ENCODE measurements at regions not wholly inside any gene's neighbourhood (a gene's known extent, or its start where the extent isn't known, plus 50 kb on each side); places are given as distances from the start of the nearest gene placed in this dataset.

DNA sequence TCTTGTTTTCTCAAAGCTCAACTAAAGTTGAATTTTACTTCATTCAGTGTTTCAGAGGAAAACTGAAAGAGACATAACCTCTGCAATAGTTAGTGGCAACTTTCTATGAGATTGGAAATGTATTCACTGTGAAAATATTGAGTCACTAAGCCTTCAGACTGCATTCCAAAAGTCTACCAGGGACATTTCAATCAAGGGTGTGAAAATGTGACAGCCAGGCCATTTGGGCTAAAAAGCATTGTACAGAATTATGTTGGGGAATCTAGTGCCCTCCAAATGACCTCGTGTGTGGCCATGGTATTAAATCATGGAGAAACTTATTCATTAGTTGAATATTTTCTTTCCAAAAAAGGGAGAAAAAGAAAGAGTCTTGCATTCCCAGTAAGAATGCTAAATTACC lies 251.9 kb downstream of the GRB14 start:
- intact Hi-C loops (cut with DNase I) = no loop called here
- Histone ChIP-seq H3K36me3 (no peaks in the 10 kb centered on the region), H3K4me1 (ENCODE audit: insufficient read depth) (no peaks in the 10 kb centered on the region), H3K27me3 (no peaks in the 10 kb centered on the region), H3K9me3 (no peaks in the 10 kb centered on the region), H3K4me3 (no peak overlapping the region), H3K27ac (no peak overlapping the region)
- TF ChIP-seq, protein P1, sequence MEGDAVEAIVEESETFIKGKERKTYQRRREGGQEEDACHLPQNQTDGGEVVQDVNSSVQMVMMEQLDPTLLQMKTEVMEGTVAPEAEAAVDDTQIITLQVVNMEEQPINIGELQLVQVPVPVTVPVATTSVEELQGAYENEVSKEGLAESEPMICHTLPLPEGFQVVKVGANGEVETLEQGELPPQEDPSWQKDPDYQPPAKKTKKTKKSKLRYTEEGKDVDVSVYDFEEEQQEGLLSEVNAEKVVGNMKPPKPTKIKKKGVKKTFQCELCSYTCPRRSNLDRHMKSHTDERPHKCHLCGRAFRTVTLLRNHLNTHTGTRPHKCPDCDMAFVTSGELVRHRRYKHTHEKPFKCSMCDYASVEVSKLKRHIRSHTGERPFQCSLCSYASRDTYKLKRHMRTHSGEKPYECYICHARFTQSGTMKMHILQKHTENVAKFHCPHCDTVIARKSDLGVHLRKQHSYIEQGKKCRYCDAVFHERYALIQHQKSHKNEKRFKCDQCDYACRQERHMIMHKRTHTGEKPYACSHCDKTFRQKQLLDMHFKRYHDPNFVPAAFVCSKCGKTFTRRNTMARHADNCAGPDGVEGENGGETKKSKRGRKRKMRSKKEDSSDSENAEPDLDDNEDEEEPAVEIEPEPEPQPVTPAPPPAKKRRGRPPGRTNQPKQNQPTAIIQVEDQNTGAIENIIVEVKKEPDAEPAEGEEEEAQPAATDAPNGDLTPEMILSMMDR (IDR thresholded peaks at IDR 0.05) = no peak
- no peak for TF ChIP-seq POLR2A (IDR thresholded peaks at IDR 0.05)
- TF ChIP-seq EP300 (IDR thresholded peaks at IDR 0.05) = no peak
- 16 to 40% (median 24%) methylated on average over 1 of the region's 1 CpG for WGBS, 3 donors
- no peak for DNase-seq

DNA sequence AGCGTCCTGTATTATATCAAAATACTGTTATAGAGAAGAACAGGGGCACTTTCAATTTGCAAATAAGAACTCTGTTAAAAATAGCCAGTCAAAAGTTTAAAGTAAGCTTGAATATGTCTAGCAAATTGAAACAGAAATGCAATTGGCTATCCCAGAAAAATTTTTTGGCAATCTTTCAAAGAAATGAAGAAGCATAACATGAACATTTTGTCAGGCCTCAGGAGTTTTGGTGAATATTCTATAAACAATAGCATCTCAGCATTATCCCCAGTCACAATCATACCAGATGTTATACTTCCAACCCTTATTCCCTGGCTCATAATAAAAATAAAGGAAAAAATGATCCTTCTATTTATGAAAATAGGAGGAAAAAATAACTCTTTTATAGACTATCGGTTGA lies 252.4 kb downstream of the GRB14 start:
- Histone ChIP-seq H3K27ac (no peak overlapping the region), H3K9me3 (no peaks in the 10 kb centered on the region), H3K27me3 (no peaks in the 10 kb centered on the region), H3K4me3 (no peak overlapping the region), H3K36me3 (no peaks in the 10 kb centered on the region), H3K4me1 (ENCODE audit: insufficient read depth) (no peaks in the 10 kb centered on the region)
- TF ChIP-seq, protein P1 (IDR thresholded peaks at IDR 0.05) = no peak
- TF ChIP-seq EP300 (IDR thresholded peaks at IDR 0.05) = no peak
- no peak for TF ChIP-seq POLR2A (IDR thresholded peaks at IDR 0.05)
- intact Hi-C loops (cut with DNase I) = no loop called here
- no peak for DNase-seq
- 7 to 26% (median 10%) methylated on average over 2 of the region's 2 CpGs for WGBS, 3 donors

DNA sequence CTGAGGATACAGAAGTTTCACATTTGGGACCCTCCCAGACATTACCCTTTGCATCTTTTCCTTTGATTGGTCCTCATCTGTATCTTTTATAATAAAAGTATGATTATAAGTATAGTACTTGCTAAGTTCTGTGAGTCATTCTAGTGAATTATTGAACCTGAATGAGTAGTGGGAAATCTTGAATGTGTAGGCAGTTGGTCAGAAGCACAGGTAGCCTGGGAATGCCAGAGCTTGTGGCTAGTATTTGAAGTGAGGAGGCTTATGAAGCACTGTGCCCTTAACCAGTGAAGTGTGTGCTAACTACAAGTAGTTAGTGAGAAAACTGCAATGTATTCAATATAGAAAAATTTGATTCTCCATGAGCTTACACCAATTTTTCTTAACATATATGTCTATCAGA lies 257.6 kb downstream of the GRB14 start:
- intact Hi-C loops (cut with DNase I) = no loop called here
- no peaks in the 10 kb centered on the region for H3K9me3 ChIP-seq
- H3K4me3 ChIP-seq = no peak overlapping the region
- no peaks in the 10 kb centered on the region for H3K36me3 ChIP-seq
- no peak for TF ChIP-seq EP300 (IDR thresholded peaks at IDR 0.05)
- no peak for TF ChIP-seq POLR2A (IDR thresholded peaks at IDR 0.05)
- TF ChIP-seq, protein P1 (IDR thresholded peaks at IDR 0.05) = no peak
- DNase-seq = no peak
- no peaks in the 10 kb centered on the region for H3K4me1 ChIP-seq (ENCODE audit: insufficient read depth)
- H3K27ac ChIP-seq = no peak overlapping the region
- H3K27me3 ChIP-seq = no peaks in the 10 kb centered on the region

DNA sequence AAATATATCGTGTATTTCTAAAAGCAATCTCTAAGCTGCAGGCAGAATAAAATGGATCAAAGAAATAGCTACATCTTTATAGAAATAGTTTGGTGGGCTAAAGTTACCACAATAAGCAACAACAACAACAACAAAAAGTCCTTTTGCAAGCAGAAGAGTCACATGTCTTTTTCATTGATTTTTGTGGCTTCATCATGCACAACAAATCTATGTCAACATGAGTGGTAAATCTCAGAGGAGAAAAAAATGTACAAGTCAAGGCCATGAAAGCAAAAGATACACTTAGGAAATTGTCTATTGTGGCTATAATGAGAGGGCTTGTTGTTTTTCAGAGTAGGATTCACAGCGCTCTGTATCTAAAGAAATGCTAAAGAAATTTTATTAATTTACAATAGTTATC lies 269.7 kb downstream of the GRB14 start:
- TF ChIP-seq, protein P1 (IDR thresholded peaks at IDR 0.05) = no peak
- TF ChIP-seq EP300 (IDR thresholded peaks at IDR 0.05) = no peak
- no peak for TF ChIP-seq POLR2A (IDR thresholded peaks at IDR 0.05)
- intact Hi-C loops (cut with DNase I) = no loop called here
- H3K27me3 ChIP-seq = no peaks in the 10 kb centered on the region
- H3K4me1 ChIP-seq (ENCODE audit: insufficient read depth) = no peaks in the 10 kb centered on the region
- H3K27ac ChIP-seq = no peak overlapping the region
- no peaks in the 10 kb centered on the region for H3K36me3 ChIP-seq
- WGBS, 3 donors = 59 to 75% (median 71%) methylated on average over 2 of the region's 2 CpGs
- no peak overlapping the region for H3K4me3 ChIP-seq
- no peak for DNase-seq
- no peaks in the 10 kb centered on the region for H3K9me3 ChIP-seq

DNA sequence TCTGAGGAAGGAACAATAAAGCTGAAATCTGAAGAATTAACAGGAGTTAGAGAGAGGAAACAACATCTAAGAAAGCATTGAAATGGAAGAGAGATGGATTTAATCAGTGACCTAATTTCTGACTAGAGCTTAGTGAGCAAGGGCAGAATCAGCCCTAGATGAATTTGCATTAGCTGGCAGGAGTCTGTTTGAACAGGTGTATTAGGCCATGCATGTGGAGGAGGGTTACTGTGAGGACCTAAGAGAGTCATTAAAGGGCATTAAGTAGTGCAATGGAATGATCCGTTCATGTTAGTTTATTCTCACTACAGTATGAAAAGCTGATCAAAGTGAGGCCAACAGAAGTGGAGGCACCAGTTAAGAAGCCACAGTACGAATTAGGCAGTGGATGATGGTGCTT lies 285.3 kb downstream of the GRB14 start:
- Histone ChIP-seq H3K27ac (no peak overlapping the region), H3K4me1 (ENCODE audit: insufficient read depth) (no peaks in the 10 kb centered on the region), H3K36me3 (no peaks in the 10 kb centered on the region), H3K4me3 (no peak overlapping the region), H3K9me3 (no peaks in the 10 kb centered on the region), H3K27me3 (no peaks in the 10 kb centered on the region)
- no peak for DNase-seq
- intact Hi-C loops (cut with DNase I) = no loop called here
- WGBS, 3 donors = 60 to 72% (median 63%) methylated on average over 2 of the region's 2 CpGs
- no peak for TF ChIP-seq EP300 (IDR thresholded peaks at IDR 0.05)
- TF ChIP-seq, protein P1 (IDR thresholded peaks at IDR 0.05) = no peak
- no peak for TF ChIP-seq POLR2A (IDR thresholded peaks at IDR 0.05)
